Ureter (tissue), 1 donor: ENCODE measurements at regions not wholly inside any gene's neighbourhood (a gene's known extent, or its start where the extent isn't known, plus 50 kb on each side); places are given as distances from the start of the nearest gene placed in this dataset.
"Not testable (repeated sequence)": the region's sequence is repeated elsewhere in the genome, so short reads cannot be mapped to it uniquely, and the experiment has no call there.

Source experiments
- DNase-seq: peaks from one replicate; pipeline ENCODE4 v3.0.0-alpha.2; 2020; ENCODE audit warnings: low spot score
- donor health status: DM: yes; HTN: yes; CAD: no.

DNA sequence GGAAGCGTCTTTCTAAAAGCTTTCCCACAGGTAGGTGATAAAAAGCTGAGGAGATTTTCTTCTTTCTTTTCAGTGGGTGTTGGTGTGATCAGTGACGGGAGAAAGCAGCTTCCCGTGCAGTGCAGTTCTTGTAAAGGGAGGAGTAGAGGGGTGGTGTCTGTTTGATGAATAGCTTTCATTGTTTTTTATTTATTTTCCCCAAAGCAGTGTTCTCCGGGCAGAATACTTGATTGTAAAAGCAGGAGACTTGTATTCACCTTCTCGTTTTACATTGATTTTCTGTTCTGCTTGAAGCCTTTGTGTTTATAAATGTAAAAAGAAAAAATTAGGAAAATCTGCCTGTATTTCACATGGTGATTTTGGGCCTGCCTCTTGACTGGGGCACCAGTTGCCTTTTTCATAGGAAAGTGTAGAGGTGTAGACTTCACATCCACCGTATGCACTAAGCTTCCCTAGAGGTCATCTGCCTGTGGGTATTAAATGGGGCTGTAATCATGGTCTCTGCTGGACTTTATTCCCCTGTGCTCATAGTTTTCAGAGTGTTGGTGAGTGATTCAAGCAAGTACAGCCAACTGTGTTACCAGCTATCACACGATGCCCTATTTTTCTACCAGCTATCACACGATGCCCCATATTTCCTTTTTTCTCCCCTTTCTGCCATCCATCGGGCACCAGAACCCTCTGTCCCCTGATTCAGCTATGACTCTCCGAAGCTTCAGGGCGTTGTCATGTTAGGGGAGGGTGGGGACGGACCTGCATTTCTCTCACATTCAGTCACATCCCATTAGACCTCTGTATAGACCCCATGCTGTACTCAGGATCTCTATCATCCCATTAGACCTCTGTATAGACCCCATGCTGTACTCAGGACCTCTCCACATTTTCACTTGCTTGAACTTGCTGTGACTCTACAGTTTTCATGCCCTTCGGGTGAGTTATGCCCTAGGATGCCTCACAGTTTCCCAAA, 526.5 kb downstream of the TRIML1 start:
- no peak for DNase-seq

DNA sequence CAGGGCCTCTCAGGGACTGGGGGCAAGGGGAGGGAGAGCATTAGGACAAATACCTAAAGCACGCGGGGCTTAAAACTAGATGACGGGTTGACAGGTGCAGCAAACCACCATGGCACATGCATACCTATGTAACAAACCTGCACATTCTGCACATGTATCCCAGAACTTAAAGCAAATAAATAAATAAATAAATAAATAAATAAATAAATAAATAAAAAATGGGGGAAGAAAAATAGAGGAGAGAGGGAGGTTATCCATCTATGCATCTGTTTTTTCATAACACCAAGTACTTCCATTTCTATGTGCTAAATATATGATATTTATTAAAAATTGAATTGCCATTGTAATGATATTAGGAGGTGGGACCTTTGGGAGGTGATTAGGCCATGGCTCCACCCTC, 539.5 kb downstream of the TRIML1 start:
- not testable (repeated sequence) for DNase-seq

DNA sequence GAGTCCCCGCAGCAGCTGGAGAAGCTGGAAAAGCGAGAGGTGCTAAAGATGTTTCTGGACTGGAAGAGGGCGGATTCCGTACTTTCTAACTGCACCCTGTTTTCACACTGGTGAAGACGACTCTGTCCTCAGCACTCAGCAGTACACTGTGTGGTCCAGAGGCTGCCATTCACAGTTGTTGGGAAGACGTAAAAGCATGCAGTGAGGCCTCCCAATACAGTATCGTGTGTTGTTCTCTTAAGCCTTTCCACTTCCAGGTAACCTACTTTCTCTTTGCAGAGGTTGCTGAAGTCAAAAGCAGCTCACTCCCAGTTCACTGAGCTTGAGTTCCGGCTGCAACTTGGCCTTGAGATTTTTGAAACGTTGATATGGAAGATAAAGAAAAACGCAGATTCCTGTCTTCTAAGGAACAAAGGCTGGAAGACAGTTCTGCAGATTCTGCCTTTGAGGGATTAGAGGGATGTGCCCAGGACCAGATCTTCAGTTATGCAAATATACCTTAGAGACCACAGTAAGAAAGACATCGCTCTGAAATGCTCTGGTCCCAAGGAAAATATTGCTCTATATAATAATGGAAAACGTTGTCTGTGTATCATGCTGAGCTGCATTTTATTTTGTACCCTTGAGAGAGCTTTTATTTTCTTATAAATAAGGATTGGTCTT, 540.9 kb downstream of the TRIML1 start:
- DNase-seq, result no peak

DNA sequence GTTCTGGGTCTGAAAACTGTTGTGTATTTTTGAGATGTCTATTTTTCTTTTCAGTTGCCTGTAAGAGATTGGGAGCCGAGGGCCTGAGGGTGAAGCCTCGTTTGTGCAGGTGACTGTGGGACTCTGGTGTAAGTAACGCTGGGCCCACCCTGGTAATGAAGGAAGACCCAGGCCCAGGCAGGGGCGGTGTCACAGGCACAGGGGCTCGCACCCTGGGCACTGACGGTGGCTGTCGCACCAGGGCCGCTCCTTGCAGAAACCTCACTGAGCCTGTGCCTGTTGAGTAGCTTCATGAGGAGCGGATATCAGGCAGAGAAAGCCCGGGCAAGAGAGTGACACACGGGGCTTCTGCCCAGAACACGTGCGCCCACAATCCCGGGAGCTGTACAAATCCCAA, 541.4 kb downstream of the TRIML1 start:
- DNase-seq, result no peak

DNA sequence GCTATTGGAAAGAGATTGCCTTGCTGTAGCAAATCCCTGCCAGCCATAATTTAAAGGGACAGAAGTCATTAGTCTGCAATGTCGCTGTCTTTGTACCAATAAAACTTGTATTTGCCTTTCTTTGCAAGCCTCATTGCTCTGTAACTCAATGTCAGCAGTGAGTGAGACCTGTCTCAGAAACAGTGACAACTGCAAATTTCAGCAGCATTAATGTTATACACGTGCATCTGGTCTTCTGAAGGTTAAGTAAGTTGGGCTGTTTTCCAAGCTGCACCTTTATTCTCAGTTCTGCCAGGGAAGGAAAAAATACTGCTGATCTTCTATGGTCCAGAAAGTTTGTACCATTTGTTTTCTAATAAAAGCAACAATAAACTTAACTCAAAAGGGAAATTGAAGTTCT, 543.1 kb downstream of the TRIML1 start:
- DNase-seq, result no peak

DNA sequence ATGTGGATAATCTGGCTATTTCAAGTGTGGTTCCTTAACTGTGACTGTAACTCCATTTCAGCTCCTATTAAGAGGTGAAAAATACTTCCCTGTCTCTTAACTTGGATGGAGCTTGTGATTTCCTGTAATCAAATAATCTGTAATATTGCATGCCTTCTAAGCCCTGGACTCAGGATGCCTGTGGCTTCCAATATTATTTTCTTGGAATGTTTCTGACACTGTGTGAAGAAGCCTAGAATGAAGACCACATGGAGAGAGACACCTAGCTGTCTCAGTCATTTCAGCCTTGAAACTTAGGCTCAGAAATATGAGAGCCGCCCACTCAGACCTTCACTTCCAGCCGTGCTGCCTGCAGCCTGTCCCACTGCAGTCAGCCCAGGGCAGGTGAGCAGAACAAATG, 544.3 kb downstream of the TRIML1 start:
- no peak for DNase-seq

DNA sequence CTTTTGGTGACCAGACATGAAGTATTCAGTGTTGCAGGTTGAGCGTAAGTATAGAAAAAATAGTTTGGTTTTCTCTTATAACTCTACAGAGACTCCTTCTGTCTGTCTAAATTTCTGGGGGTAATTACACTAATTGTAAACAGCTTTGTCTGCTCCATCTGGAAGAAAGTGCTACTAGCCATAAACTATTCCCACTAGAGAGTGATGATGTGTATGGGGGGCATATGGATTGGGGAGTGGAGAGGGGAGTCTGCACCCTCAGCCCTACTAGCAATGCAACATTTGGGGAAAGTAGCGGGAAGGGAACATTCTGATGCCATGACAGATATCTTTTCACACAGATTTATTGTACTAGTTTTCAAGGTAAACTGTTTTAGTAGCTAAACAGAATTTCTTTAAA, 549.7 kb downstream of the TRIML1 start:
- no peak for DNase-seq

DNA sequence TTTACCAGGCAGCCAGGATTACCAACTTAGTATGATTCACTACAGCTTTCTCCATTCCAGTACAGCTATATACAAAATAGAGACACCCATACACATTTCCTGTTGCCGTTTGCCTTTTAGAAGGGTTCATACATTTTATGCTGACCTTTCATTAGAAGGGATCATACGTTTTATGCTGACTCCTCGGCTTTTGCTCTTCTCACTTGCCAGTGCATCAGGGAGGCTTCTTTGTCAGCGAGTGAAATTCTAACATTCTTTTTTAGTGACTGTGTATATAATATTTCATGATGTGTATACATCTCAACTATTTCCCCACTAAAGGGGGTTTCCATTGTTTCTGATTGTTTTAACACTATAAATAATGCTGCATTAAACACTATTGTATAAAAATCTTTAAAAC, 552.6 kb downstream of the TRIML1 start:
- DNase-seq, result no peak

DNA sequence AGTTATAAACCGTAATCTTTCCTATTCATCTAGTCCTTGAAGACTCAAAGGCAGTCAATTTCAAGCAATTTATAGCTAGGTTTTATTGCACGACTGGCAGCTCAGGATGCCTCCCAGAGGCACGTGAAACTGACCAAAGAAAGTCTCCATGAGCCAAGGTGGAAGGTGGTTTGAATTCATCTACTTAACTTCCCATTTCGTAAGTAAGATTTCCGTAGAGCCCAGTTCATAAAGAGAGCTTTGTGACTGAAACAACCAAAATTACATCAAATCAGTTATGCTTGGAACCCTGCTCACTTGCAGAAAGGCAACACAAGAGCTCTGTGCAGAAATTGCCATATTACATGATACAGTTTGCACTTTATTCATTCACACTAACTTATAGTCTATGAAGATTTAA, 556.0 kb downstream of the TRIML1 start:
- DNase-seq, result no peak

DNA sequence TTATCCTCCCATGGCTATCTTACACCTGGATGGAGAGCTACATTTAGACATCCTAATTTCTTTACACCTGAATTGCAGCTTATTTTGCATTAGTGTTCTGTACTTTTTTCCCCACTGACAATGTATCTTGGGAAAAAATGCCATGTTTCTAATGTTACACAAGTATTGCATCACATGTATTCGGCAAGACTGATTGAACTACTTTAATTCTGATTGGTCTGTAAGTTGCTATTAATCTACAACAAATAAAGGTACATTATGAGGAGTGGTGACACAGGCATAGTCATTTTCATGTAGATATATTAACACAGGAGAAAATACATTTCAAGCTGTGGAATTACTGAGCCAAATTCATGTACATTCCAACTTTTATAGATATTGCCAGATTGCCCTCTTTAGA, 558.0 kb downstream of the TRIML1 start:
- DNase-seq, result no peak

DNA sequence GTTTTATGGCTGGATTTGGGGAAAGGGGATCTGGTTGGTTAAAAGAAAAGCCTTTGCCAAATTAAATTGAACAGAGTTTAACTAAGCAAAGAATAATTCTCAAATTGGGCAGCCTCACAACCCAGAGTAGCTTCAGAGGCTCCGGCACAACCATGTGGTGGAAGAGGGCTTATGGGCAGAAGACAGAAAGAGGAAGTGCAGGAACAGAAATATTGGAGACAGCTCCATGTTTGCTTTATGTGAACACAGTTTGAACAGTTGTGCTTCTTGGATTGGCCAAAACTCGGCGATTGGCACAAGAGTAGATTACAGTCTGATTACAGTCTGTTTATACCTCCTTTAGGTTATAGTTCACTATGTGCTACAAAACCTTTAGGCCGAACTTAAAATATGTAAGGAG, 562.7 kb downstream of the TRIML1 start:
- DNase-seq, result no peak

DNA sequence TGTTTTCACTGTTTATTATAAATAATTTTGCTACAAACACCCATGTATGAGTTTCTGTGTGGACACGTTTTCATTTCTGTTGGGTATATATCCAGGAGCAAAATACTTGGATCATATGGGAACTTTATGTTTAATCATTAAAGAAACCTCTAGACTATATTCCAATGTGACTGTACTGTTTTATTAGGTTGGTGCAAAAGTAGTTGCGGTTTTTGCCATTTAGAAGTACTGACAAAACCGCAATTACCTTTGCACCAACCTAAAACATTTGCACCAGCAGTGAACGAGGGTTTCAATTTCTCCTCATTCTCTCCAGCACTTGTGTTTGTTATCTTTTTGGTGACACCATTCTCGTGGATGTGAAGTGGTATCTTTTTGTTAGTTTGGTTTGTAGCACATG, 565.0 kb downstream of the TRIML1 start:
- no peak for DNase-seq

DNA sequence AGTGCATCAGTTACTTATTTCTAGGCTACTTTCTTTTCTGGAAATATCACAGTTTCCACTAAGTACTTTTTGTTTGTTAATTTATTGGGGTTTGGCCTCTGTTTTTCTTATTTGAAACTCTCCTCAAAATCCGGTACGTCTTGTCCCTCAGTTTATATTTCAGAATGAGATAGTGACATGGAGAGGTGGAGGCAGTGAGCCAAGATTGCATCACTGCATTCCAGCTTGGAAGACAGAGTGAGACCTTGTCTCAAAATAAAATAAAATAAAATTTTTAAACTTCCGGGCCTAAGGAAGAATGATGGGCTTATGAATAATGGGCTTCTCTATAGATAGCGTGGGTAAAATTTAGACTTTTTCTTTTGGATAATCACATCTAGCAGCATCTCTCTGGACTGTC, 567.8 kb downstream of the TRIML1 start:
- DNase-seq, result no peak

DNA sequence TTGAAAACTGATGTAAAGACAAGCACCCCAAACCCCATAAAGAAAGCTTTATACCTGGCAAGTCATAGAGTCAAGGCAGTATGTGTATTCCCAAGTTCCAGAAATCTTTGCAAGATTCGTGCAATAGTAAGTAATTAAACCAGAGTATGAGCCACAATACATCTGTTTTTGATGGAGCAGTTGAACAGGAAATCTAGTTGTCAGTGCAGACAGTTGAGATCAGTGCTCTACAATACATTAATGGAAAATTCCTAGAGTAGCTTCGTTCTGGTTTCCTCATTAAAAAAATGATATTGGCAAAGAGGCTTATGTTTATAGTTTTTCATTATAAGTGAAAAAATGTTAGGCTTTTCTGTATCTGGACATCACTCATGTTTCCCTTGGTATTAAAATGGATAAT, 575.3 kb downstream of the TRIML1 start:
- no peak for DNase-seq

DNA sequence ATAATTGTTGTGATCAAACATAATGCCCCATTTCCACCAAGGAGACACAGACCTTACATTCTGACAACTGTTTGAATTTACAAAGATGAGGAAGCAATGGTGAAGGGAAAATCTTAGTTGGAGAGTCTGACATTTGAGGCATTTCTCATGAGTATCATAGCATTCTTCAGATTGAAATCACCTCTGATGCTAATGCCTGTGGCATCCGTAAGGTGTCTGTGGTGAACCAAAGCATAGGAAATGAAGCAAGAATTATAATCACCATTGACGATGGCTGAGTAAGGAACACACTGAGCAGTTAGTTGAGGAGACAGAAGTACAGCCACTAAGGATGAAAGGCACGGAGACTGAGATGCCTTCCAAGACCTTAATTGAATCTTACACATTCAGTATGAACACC, 575.7 kb downstream of the TRIML1 start:
- DNase-seq, result no peak

DNA sequence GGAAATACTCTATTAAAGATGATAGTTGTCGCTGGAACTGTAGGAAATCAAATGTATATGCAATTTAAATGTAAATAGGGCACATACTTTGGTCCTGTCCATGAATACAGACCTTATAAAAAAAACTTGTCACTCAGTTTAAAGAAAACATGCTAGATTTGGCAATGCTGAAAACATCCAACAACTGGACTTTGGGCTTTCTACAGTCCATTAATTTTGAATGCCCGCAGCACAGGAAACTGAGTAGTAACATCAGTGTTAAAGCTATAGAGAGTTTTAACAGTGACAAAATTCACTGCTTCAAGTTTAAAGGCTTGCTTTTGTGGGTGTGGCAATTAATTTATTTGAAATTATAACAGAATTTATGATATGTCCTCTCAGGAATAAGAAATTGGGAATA, 578.4 kb downstream of the TRIML1 start:
- no peak for DNase-seq

DNA sequence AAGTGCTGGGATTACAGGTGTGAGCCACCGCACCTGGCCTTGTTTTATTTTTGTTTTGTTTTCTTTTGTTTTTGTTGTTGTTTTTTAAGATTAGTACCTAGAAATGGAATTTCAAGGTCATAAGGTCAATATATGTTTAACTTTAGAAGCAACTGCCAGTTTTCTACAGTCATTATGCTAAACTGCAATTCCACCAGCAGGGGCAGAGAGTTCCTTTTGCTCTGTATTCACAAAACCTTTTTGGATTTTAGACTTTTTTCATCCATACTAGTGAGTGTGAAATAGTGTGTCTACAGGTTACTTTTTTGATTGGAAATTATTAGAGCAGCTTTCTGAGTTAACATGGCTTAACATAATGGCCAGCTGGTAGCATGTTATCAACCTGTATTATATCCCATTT, 580.6 kb downstream of the TRIML1 start:
- DNase-seq, result no peak

DNA sequence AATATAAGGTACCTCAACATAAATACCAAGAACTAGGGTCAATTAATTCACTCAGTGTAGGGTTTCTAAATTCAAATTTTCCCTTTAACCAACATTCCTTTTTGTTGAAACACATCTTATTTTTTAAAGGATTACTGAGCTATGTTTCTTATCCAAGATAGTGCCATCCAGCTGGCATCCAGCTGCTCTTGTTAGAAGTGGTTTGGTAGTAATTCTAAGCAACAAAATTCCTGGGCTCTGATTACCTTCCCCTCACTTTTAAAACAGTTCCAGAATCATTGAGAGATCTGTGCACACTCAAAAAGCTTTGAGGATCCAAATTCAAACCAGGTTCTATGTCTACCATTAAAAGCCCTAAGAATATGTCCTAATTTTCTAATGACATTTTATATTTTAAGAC, 583.7 kb downstream of the TRIML1 start:
- DNase-seq, result no peak

DNA sequence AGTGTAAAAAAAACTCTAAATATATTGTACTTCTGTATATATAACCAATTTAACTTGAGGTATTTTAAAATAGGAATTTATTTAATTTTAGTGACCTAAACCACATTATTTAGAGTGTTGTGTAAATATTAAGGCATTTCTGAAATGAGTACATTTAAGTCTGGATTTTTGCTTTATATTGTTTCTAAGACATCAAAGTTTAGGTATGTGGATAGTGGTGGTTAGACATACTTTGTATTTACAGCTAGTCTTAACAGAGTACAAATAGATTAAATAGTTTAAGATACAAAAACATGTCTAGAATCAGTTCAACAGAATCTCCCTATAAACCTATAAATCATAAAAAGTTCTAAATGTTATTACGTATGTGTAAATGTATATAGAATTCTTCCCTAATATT, 588.5 kb downstream of the TRIML1 start:
- DNase-seq, result no peak

DNA sequence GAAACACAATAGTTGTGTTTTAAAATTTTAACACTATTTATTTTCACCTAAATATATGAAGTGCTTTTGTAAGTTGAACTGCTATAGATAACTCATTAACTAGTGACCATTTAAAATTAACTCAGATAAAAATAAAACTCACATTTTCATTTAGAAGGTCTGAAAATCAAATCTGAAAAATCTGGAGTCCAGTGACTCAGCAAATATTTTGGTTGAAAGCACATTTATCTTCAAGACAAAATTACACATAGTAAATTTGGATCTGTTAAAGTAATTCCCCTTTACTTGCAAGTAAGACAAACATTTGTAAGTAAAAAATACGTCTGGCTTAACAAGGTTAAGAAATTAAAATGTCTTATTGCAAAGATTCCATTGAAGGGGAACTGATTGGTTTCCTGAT, 589.1 kb downstream of the TRIML1 start:
- DNase-seq, result no peak

DNA sequence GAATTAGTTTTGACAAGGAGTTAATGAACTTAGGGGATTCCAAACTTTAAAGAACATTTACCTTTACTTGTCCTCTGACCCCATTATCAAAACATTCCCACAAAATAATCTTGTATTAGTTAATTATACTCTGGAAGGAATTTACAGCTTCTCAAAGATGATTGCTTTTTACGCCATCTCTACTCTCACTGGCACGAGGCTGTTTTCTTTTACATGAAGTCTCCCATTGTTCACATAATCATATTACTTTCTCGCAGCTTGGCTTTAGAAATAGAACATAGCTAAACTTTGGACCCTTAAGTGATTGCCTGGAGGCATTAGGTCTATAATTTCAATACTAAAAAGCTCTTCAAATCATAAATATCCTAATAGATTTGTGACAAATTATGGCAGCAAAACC, 592.9 kb downstream of the TRIML1 start:
- DNase-seq, result no peak

DNA sequence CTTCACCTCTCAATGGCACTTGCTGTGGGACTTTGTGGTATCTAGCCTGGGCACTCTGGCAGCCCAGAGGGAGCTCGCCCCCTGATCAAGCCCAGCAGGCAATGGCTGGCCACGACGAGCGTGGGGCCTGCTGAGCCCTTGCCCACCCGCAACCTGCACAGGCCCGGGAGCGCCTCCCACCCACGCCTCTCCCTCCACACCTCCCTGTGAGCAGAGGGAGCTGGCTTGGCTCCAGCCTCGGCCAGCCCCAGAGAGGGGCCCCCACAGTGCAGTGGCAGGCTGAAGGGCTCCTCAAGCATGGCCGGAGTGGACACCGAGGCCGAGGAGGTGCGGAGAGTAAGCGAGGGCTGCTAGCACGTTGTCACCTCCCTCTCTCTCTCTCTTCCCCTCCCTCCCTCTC, 595.8 kb downstream of the TRIML1 start:
- DNase-seq, result no peak

DNA sequence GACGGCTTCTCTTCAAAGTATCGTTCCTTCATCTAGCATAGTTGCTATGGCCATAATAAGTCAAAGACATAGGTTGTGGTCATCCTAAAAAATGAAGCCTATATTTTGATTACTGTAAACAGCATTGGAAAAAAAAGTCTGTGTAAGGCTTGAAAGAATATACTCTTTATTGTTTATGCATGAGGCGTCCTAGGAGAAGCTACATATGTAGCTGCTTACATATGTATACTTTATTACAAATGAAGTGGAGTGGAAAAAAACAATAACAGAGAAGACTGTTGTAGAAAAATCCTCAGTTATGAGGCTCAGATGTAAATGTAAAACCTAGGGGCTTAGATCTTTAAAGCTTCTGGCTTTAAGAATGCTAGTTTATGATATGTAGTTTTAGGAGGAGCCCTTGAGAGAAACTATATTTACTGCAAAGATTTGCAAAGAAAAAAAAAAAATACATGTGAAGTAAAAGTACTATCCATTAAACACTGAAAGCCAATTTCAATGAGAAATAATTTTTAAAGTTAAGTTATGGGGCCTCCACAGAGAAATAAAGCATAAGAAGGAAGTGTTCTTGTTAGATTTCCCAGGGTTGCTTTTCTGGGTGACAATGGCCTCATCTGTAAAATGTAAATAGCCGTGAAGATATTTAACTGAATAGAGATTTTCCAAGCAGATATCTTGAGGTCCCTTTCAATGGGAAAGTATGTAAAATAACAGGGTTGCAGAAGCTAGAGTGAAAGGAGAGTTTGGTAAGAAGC, 598.2 kb downstream of the TRIML1 start:
- DNase-seq, result no peak
